ENCODE measurements at regions not wholly inside any gene's neighbourhood (a gene's known extent, or its start where the extent isn't known, plus 50 kb on each side); places are given as distances from the start of the nearest gene placed in this dataset.
"Not testable (repeated sequence)": the region's sequence is repeated elsewhere in the genome, so short reads cannot be mapped to it uniquely, and the experiment has no call there.

DNA sequence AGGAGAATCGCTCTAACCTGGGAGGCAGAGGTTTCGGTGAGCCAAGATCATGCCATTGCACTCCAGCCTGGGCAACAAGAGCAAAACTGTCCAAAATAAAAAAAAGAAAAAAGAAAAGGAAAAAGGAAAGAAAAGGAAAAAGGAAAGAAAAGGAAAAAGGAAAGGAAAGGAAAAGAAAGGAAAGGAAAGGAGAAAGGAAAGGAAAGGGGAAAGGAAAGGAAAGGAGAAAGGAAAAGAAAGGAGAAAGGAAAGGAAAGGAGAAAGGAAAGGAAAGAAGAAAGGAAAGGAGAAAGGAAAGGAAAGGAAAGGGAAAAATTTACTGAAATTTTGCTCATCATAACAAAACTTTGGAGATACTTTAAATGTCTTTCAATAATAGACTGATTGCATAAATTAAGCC, 391.3 kb upstream of the GYPC start:
- no peak for DNase-seq

DNA sequence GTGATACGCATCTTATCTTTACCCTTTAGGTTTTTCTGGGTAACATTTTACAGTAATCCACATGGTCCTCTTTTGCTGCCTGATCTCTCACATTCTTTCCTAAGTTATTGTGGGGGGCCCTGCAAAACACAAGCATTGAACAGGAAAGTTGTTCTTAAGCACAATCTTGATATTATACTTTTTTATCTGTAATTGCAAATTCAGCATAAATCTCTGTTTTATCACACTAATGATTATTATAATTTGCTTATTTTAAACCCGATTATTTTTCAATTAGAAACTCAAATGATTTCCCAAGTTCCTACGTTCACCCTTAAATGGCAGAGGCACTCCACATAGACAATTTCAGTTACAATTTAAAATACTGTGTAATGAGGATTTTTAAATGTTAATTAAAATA, 386.0 kb upstream of the GYPC start:
- no peak for DNase-seq

DNA sequence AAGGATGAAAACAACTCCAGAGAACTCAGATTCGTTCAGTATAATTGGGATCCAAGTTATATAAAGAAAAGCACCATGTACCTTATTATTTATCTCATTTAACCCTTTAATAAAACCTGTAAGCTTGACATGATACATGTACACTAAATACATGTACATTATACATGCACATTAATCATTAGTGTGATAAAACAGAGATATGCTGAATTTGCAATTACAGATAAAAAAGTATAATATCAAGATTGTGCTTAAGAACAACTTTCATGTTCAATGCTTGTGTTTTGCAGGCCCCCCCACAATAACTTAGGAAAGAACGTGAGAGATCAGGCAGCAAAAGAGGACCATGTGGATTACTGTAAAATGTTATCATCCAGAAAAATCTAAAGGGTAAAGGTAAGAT, 385.4 kb upstream of the GYPC start:
- no peak for DNase-seq

DNA sequence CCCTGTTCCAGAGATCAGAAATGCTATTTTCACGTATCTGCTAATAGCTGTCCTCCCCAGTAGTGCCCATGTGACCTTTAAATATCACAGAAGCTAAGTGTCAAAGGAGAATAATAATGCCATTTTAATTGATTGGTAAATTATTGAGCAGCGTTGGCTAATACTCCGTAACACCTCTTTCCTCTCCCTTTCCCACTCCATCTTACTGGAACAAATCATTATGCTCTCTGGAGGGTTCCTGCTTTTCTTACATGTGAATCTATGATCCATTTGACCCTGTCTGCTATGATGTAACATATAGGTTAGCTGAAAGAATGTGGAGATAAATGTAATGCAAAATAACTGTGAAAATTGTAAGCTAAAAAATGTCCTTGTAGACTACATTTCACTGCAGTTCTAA, 383.6 kb upstream of the GYPC start:
- no peak for DNase-seq

DNA sequence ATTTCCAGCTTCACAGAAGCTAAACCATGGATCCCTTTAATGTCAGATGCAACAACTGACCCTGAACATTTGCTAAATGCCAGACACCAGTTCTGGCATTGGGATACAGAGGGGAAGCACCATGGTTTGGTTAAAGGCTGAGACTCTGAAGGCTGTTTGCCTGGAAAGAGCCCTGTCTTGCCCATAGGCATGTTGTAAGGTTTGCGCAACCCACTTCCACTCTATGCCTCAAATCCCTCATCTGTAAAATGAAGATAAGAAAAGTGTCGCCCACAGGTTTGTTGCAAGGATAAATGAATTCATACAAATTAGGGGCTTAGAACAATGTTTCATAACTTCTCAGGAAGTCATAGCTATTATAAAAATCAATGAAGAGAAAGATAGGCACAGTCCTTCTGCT, 380.9 kb upstream of the GYPC start:
- DNase-seq, result no peak

DNA sequence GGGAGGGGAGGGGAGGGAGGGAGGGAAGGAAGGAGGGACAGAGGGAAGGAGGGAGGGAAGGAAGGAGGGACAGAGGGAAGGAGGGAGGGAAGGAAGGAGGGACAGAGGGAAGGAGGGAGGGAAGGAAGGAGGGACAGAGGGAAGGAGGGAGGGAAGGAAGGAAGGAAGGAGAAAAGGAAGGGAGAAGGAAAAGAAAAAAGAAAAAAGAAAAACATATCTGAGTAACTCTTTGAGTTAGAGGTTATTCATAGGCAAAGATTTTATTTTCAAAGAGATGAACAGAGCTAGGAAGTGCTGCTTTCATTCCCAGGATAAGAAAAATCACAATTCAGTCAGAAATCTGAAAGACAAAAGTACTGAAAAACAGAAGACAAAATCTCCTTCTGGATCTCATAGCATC, 379.7 kb upstream of the GYPC start:
- not testable (repeated sequence) for DNase-seq

DNA sequence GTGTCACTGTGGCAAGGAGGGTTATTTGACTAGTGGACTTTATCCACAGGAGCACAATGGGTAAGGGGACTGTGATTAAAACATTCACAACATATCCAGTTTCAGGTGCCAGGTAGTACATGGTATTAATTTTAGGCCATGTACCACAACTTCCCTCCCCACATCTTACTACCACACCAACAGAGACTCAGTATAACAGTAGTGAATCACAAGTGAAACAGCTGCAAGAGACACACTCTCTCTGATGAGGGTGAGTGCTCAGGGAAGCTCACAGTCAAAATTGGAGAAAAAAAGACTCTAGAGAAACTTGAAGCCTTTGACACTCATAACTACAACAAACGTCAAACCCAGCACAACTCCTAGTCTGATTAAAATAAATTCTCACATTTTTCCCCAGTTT, 367.6 kb upstream of the GYPC start:
- no peak for DNase-seq

DNA sequence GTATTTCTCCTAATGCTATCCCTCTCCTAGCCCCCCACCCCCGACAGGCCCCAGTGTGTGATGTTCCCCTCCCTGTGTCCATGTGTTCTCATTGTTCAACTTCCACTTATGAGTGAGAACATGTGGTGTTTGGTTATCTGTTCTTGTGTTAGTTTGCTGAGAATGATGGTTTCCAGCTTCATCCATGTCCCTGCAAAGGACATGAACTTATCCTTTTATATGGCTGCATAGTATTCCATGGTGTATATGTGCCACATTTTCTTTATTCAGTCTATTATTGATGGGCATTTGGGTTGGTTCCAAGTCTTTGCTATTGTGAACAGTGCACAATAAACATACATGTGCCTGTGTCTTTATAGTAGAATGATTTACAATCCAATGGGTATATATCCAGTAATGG, 362.0 kb upstream of the GYPC start:
- not testable (repeated sequence) for DNase-seq

DNA sequence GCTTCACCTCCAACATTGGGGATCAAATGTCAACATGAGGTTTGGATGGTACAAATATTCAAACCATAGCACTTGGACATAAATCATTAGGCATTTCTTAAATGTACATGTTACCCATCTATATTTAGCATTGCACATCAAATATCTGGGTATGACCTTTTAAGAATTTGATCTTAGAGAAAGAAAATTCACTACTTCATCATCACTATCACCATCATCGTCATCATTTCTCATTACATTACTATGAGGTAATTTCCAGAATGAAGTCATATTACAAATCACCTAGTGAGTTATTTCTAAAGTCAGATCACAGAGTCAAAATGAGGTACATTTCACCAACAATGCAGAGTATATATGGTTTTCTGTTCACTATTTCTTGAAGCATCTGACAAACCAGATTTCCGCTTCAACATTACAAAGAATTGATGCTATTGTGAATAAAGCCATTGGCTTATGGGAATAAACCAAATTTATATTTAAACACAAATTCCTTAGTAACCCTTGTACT, 356.4 kb upstream of the GYPC start:
- no peak for DNase-seq

DNA sequence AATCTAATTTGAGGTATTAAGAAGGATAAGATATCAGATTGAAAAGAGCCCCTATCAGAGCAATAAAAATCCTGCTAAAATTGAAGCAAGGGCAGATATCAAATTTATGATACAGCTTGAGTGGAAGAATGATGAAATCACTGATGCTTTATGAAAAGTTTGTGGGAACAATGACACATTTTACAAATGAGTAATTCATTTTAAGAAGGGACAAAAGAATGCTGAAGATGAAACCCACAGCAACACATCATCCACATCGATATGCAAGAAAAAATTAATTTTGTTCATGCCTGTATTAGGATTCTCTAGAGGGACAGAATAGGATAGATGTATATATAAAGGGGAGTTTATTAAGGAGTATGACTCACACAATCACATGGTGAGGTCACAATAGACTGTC, 355.6 kb upstream of the GYPC start:
- DNase-seq, result no peak

DNA sequence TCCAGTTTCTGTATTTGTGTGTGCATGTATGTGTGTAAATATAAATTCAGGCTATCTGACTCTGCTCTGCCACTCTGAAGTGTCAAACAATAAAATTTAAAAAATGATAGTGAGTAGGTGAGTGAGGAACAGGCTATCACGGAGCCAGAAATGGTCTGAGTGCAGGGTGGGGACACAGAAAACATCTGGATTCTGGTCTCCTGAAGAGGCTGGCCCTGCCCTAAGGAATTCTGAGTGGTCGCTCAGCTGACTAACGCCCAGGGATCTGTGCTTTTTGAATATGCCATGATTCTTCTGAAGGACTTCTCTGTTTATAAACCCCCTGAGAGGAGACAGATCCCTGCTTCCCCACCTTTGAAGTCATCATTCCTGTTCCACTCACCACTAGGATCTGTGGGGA, 353.9 kb upstream of the GYPC start:
- no peak for DNase-seq

DNA sequence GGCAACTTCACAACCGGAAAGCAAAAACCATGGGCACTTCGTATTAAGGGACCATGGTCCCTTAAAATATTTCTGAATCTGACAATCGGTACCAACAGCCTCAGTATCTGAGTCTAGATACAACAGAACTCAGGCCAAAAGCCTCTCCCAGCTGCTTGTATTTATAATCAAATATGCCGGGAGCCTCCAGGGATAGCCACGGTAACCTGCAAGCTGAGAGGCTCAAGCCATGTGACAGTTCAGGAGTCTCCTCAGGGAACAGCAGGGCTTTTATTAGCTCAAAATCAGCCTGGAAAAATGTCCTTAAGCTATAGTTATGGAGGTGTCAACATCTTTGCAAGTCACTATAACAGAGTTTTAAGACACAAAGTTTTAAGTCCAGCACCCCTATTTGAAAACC, 352.8 kb upstream of the GYPC start:
- no peak for DNase-seq

DNA sequence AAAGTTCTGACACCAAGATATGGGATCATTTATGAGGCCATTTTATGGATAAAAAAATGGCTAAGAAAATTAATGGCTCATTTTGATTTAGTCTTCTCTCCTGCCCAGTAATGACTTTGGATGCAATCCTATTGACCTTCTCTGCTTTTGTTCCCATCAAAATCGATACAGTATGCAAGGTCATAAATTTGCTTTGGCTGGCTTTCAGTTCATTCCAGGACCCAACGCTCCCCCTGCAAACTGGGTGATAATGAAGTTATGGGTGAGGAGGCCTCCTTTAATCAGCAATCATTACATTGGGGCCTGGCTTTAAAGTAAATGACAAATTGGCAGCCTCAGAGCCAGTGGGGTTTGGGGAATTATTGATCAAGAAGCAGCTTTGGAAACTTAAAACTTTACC, 351.8 kb upstream of the GYPC start:
- DNase-seq, result no peak

DNA sequence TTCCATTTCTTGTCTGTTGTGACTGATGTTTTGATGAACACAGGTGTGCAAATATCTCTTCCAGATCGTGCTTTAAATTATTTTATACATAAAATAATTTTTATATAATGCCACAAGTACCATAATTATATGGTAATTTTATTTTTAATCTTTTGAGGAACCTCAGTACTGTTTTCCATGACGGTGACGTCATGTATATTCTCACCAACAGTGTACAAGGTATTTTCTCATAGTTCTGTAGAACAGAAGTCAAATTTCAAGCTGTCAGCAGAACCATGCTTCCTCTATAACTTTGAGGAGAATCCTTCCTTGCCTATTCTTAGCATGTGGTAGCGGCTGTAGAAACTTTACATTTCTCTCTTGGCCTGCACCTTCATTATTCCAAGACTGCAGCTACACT, 349.4 kb upstream of the GYPC start:
- no peak for DNase-seq

DNA sequence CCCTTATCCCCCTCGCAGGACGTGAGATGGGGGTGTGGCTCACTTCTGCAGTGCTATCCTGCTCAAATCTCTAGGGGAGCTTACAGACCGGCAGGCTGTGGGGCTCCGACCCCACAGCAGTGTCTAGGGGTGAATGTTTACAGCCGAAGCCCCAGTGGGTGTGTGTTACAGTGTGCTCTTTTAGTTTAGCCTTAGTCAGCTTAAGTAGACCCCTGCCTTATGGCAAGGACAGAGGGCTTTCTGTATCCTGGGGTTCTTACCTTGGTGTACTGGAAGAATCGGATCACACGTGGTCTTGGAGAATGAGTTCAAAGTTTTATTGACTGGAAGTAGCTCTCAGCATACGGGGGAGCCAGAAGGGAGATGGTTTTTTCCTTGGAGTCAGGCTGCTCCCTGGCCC, 348.2 kb upstream of the GYPC start:
- DNase-seq, result no peak

DNA sequence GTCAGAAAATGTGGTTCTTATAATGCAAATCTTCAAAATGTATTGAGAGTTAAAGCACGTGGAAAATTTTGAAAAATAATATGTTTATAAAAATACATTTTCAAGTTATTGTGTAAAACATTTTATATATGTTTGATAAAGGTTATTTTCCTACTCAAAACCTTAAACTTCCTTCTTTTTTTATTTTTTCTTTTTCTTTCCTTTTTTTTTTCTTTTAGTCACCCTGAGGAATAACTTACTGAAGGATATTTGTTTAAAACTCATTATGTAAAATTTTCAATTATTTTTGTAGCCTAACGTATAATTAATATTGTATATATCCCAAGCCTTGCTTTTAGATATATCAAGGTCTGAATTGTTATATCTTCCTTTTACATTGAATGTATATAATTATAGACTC, 346.8 kb upstream of the GYPC start:
- no peak for DNase-seq

DNA sequence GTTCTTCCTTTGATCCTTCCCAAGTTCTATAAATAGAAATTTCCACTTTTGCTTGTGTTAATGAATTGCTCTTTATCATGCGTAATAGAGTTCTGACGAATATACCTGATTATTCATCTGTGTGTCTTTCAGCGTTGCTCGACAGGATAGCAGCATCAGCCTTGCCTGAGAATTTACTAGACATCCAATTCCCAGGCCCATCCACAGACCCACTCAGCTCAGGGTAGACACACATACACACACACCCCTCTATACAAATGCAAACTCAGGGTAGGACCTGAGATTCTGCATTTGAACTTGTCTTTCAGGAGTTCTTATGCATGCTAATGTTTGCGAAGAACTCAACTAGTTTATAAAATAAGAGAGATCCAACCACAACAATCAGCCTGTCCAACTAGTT, 343.4 kb upstream of the GYPC start:
- DNase-seq, result no peak

DNA sequence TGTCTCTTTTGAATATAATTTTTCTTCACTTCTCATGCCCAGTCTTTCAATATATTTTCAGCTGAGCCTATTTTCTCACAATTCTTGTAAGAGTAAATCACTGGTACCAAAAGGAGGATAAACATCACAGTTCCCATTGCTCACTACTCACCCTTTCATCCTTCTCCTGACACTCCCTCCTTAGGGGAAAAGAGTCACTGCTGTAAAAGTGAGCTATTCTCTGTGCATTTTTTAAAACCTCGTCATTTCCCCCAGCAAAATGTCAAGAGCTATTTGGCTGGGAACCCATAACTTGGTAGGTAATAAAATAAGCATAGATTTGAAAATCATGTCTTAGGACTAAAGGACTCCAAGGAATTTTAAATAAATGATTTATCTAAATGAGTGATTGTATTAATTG, 340.1 kb upstream of the GYPC start:
- no peak for DNase-seq

DNA sequence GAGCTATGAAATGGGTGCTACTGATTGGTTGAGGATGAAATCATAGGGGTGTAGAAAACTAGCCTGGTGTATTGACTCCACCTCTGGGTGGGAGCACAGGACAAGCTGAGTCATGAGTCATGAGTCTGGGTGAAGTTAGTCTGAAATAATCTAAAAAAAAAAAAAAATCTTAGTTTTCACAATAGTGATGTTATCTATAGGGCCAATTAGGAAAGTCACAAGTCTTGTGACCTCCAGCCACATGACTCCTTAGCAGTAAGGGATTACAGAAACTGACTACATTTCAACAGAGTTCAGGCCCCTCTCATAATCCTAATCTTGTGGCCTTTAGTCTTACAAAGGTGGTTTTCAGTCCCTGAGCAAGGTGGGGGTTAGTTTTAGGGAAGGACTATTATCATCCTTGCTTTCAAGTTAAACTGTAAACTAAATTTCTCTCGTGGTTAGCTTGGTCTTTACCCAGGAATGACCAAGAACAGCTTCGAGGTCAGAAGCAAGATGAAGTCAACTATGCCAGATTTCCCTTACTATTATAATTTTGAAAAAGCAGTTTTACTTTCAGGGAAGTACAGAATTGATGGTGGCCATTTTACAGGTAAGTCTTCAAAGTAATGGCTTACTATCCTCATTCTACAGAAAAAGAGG, 338.0 kb upstream of the GYPC start:
- DNase-seq, result no peak

DNA sequence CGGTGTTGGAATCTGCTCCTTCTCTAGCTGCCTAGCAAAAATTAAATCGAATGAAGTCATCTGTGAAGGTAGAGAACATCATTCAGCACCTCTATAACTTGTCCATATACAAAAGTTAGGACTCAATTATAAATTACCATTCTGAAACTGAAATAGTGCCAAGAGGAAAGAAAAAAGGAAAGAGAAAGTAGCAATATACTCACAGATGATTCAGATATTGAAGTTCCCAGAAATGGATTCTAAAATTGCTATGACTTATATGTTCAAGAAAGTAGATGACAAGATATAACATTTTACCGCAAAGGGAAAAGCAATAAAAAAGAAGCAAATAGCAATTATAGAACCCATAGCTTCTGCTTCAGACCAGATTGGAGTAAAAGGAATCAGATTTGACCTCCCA, 333.6 kb upstream of the GYPC start:
- no peak for DNase-seq

DNA sequence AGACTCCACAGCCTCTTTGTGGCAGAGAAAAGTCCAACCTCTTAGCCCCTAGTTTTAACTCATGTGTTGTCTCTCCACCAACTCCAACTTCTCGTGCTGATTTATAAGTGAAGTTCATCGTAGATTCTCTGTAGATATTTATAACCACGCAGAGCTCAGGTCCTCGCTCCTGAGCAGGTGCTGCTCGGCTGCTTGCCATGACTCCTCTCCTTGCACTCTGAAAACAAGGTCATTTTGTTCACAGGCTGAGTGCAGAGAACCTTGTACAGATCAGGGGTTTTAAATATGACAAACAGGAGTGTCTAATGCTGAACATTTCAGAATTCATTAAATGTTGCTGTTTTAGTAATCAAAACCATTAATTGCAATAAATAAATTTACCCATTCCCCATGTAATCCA, 330.8 kb upstream of the GYPC start:
- no peak for DNase-seq

DNA sequence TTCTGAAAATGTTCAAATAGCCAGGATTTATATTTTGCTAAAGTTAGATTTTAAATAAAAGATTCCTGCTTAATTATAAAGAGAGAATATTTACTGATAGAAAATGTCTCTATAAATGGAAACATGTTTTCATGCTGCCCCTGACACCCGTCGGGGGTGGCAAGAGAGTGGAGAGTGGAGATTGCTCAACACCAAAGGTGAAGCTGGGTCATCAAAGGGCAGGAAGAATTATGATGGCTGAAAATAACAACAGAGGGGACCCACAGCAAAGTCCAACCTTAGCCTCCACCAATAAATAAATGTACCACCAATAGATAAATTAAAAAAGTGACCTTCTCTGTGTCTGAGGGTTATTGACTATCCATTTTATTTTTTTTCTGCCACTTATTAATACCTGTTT, 326.8 kb upstream of the GYPC start:
- DNase-seq, result no peak

DNA sequence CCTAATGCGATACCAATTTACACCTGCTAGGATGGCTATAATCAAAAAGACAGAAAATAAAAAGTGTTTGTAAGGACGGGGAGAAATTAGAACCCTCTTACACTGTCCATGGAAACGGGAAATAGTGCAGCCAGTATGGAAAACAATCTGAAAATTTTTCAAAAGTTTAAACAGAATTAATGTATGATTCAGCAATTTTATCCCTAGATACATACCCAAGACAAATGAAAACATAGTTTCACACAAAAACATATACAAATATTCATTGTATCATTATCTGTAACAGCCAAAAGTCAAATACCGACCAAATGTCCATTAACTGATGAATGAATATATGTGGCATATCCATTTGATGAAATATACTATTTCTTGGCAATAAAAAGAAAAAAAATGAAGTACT, 313.5 kb upstream of the GYPC start:
- DNase-seq, result no peak

DNA sequence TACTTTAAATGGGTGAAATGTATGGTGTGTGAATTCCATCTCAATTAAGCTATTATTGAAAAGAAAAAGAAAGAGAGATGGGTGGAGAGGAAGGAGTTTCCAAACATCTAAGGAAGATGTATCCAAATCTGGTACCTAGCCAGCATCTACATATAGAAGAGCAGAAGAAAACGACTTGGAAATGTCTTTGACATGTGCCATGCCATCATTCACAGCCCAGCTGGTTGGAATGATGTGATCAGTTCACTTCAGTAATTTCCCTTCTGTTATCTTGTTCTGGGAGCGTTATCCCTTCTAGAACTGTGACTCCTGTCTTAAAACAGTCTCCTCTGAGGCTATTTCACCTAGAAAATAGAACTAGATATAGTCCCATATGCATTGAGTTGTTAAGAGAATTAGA, 312.8 kb upstream of the GYPC start:
- DNase-seq, result no peak

DNA sequence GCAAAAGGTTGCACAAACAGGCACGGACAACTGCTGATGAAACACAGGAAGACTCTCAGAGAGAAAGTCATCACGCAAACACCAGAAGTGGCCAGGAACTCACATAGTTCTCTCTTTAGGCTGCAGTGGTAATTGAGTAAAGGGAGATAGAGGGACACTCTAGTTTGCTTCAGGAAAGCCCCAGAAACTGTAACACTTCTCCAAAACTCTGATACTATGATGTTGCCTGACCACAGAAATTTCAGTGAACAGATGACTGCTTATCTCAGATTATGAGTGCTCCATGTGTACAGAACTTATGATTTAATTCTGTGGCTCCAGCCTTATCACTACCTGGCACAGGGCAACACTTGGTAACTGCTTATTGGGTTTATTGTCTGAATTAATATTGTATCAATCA, 311.5 kb upstream of the GYPC start:
- DNase-seq, result no peak

DNA sequence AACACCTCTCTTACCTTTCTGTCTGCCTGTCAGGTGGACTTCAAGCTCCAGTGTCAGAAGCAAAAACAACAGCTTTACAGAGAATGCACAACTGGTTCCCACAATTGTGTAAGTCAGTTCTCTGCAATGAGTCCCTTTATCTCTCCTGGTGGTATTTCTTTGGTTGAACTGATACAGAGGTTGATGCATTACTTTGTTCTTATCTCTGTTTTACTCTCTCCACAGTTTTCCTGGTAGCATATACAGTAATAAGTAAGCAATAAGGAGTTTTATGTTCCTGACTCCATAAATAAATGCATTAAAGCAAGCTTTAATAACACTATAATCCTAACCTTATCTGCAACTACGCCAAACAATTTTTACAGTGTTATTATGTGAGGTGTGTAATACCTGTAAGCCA, 310.3 kb upstream of the GYPC start:
- DNase-seq, result no peak

Data from amniotic stem cell (primary cell).